Epithelial cell of esophagus (primary cell): ENCODE measurements at regions not wholly inside any gene's neighbourhood (a gene's known extent, or its start where the extent isn't known, plus 50 kb on each side); places are given as distances from the start of the nearest gene placed in this dataset.
"Not testable (repeated sequence)": the region's sequence is repeated elsewhere in the genome, so short reads cannot be mapped to it uniquely, and the experiment has no call there.

Experiments used
- DNase-seq: peaks from one replicate; pipeline ENCODE4 v3.0.0; 2010; ENCODE audit warnings: low read depth
- H3K4me3 ChIP-seq: 2 replicates; pipeline ENCODE4 v1.5.1; 2011; ENCODE audit warnings: mild to moderate bottlenecking, low read length, control low read depth
- CTCF ChIP-seq: IDR thresholded peaks from 2 replicates; pipeline ENCODE4 v1.5.1; 2011; ENCODE audit warnings: low read depth, mild to moderate bottlenecking, low read length, control low read depth, inconsistent platforms; ENCODE audit not compliant: insufficient read depth; ENCODE audit errors: missing control alignments

GRCh38 chr12:105445249-105445648, 114.8 kb downstream of the C12orf75 start:
- H3K4me3 ChIP-seq, result no peak overlapping the region
- DNase-seq, result peak; percentile 63
- TF ChIP-seq CTCF, result no peak

- H3K4me3 ChIP-seq, result no peak overlapping the region
- TF ChIP-seq CTCF, result no peak
- DNase-seq, result peak; percentile 46
These were observed 115.2 kb downstream of the C12orf75 start for GRCh38 chr12:105445649-105446048.

GRCh38 chr12:105446460-105446859, 116.0 kb downstream of the C12orf75 start:
- H3K4me3 ChIP-seq, DNase-seq: not testable (repeated sequence)

GRCh38 chr12:105449431-105449830, 118.9 kb downstream of the C12orf75 start:
- H3K4me3 ChIP-seq, result no peak overlapping the region
- no peak for TF ChIP-seq CTCF
- no peak for DNase-seq

- no peak overlapping the region for H3K4me3 ChIP-seq
- no peak for TF ChIP-seq CTCF
- DNase-seq, result no peak
These were observed 120.7 kb downstream of the C12orf75 start for GRCh38 chr12:105451211-105451610.

GRCh38 chr12:105451798-105452197, 121.3 kb downstream of the C12orf75 start:
- no peak for TF ChIP-seq CTCF
- DNase-seq, result no peak
- no peak overlapping the region for H3K4me3 ChIP-seq

GRCh38 chr12:105453316-105453715, 122.8 kb downstream of the C12orf75 start:
- DNase-seq, result no peak
- H3K4me3 ChIP-seq, result no peak overlapping the region
- TF ChIP-seq CTCF, result no peak

- no peak overlapping the region for H3K4me3 ChIP-seq
- no peak for DNase-seq
- no peak for TF ChIP-seq CTCF
These were observed 124.2 kb downstream of the C12orf75 start for GRCh38 chr12:105454688-105455087.
